Smooth muscle cell (in vitro differentiated cells): ENCODE measurements at regions not wholly inside any gene's neighbourhood (a gene's known extent, or its start where the extent isn't known, plus 50 kb on each side); places are given as distances from the start of the nearest gene placed in this dataset.
"Not testable (repeated sequence)": the region's sequence is repeated elsewhere in the genome, so short reads cannot be mapped to it uniquely, and the experiment has no call there.

Experiments used
- DNase-seq: peaks from one replicate; lab custom pipeline; 2025; ENCODE audit not compliant: unreplicated experiment; lab: John Stamatoyannopoulos, UW
- H2AFZ ChIP-seq: fragments of 200-600 bp; sonication (generic); 2 replicates; pipeline ENCODE4 v1.6.0; 2016; ENCODE audit warnings: antibody characterized with exemption, low read depth, mild to moderate bottlenecking
- H3F3A ChIP-seq: fragments of 200-600 bp; sonication (generic); 2 replicates; pipeline ENCODE4 v1.6.0; 2017; ENCODE audit warnings: antibody characterized with exemption, low read depth
- H3K27ac ChIP-seq: fragments of 200-600 bp; sonication (generic); 2 replicates; pipeline ENCODE4 v1.5.1; 2016; ENCODE audit warnings: low read depth, mild to moderate bottlenecking
- H3K27me3 ChIP-seq: fragments of 200-600 bp; sonication (generic); 2 replicates; pipeline ENCODE4 v1.6.1; 2016; ENCODE audit warnings: low read depth, mild to moderate bottlenecking
- H3K36me3 ChIP-seq: fragments of 200-600 bp; sonication (generic); 2 replicates; pipeline ENCODE4 v1.5.1; 2016; ENCODE audit warnings: low read depth
- H3K4me1 ChIP-seq: fragments of 200-600 bp; sonication (generic); 2 replicates; pipeline ENCODE4 v1.5.1; 2016; ENCODE audit warnings: low read depth
- H3K4me2 ChIP-seq: fragments of 200-600 bp; sonication (generic); 2 replicates; pipeline ENCODE4 v1.6.0; 2016; ENCODE audit warnings: mild to moderate bottlenecking
- H3K4me3 ChIP-seq: fragments of 200-600 bp; sonication (generic); 2 replicates; pipeline ENCODE4 v1.5.1; 2016; ENCODE audit warnings: mild to moderate bottlenecking
- H3K79me2 ChIP-seq: fragments of 200-600 bp; sonication (generic); 2 replicates; pipeline ENCODE4 v1.6.0; 2016; ENCODE audit warnings: low read depth, mild to moderate bottlenecking
- H3K9ac ChIP-seq: fragments of 200-600 bp; sonication (generic); 2 replicates; pipeline ENCODE4 v1.6.0; 2016; ENCODE audit warnings: low read depth
- H3K9me3 ChIP-seq: fragments of 200-600 bp; sonication (generic); replicated peaks from 2 replicates; pipeline ENCODE4 v1.5.1; 2016; ENCODE audit warnings: low read depth
- H4K20me1 ChIP-seq: fragments of 200-600 bp; sonication (generic); 2 replicates; pipeline ENCODE4 v1.6.0; 2016; ENCODE audit warnings: low read depth
- CTCF ChIP-seq: fragments of 200-600 bp; sonication (generic); IDR thresholded peaks from 2 replicates; pipeline ENCODE4 v1.5.1; 2017; ENCODE audit warnings: borderline replicate concordance, mild to moderate bottlenecking, antibody characterized with exemption; ENCODE audit not compliant: insufficient read depth, poor library complexity, severe bottlenecking
- WGBS: methylation state at CpG from one replicate; pipeline ENCODE4 v1.1.7; 2016; ENCODE audit warnings: low lambda C conversion rate; 5-methylcytosine and 5-hydroxymethylcytosine counted together

DNA sequence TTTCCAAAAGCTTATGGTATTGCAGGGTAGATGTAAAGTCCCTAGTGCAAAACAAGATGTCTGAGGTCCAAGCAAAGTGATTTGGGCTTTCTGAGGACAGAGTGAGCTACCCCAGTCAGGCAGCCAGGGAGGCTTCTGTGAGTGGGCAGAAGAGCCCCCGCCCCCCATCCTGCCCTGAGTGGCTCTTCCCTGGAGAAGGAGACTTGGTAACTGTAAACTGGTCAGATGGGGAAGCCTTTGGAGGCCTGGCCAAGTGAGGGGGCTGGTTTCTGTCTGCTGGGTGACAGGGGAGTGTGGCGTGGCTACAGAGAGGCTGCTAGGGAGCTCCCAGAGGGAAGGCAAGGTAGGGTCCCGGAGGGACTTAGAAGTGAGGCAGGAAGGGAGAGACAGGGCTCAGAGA lies 181.3 kb upstream of the HAAO start:
- Histone ChIP-seq H3K27ac (no peak overlapping the region), H3K4me1 (peaks cover 8% of the 10 kb centered on the region), H3K4me2 (no peak overlapping the region), H3K27me3 (no peaks in the 10 kb centered on the region), H2AFZ (no peak overlapping the region), H3F3A (peaks cover 8% of the 10 kb centered on the region), H3K36me3 (no peaks in the 10 kb centered on the region), H3K9ac (no peak overlapping the region), H4K20me1 (no peaks in the 10 kb centered on the region), H3K9me3 (no peaks in the 10 kb centered on the region), H3K79me2 (no peaks in the 10 kb centered on the region), H3K4me3 (no peak overlapping the region)
- DNase-seq: no peak
- WGBS: 62% methylated on average over 3 of the region's 3 CpGs
- peak; percentile 2 for TF ChIP-seq CTCF

DNA sequence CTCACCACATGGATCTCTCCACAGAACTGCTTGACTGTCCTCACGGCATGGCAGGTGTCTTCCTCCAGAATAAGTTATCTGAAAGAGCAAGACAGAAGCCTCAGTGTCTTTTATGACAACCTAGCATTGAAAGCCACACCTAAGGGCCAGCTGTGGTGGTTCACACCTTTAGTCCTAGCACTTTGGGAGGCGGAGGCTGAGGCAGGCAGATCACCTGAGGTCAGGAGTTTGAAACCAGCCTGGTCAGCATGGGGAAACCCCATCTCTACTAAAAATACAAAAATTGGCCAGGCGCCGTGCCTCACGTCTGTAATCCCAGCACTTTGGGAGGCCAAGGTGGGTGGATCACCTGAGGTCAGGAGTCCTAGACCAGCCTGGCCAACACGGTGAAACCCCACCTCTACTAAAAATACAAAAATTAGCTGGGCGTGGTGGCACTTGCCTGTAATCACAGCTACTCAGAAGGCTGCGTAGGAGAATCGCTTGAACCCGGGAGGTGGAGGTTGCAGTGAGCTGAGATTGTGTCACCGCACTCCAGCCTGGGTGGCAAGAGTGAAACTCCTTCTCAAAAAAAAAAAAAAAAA lies 180.6 kb upstream of the HAAO start:
- 87% methylated on average over 11 of the region's 11 CpGs for WGBS
- DNase-seq, H3K9ac ChIP-seq, H3K4me2 ChIP-seq, H3K27me3 ChIP-seq, H3K27ac ChIP-seq, H3K79me2 ChIP-seq, H3K9me3 ChIP-seq, H3F3A ChIP-seq, H2AFZ ChIP-seq, H3K4me3 ChIP-seq, H4K20me1 ChIP-seq, H3K36me3 ChIP-seq, H3K4me1 ChIP-seq: not testable (repeated sequence)

DNA sequence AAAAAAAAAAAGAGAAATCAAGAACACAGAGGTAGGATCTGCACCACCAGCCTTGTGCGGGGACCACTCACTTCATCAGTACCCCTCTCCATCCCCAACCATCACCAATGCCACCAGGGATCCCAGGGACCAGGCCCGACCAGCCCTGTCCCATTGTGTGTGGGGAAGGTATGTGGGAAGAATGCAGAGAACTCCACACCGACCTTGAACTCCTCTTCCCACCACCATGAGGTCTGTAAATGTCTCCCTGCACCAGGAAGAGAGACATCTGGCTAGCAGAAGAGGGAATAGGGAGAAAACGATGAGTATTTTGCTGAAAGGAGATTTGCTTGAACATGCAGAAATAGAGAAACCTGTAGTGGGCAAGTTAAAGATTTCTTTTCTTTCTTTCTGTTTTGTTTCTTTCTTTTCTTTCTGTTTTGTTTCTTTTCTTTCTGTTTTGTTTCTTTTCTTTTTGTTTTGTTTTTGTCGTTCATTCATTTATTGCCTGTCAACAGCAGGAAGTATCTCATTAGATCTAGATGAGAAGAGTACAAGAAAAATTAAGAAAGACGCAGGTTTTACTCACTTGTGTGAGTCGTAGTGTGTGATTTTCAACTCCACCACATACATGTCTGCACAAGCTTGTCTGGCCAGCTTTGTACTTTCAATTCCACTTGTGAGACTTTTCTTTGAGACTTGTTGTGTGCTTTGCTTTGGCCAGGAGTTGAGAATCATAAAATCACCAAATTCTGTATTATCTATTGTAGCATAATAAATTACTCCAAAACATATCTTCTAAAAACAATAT lies 179.8 kb upstream of the HAAO start:
- Histone ChIP-seq H2AFZ (no peak overlapping the region), H3K79me2 (no peaks in the 10 kb centered on the region), H3K27ac (no peak overlapping the region), H3K4me3 (no peak overlapping the region), H3K4me2 (no peak overlapping the region), H3K27me3 (no peaks in the 10 kb centered on the region), H4K20me1 (no peaks in the 10 kb centered on the region), H3K9ac (no peak overlapping the region), H3K36me3 (no peaks in the 10 kb centered on the region), H3K4me1 (peaks cover 8% of the 10 kb centered on the region), H3F3A (peaks cover 8% of the 10 kb centered on the region), H3K9me3 (no peaks in the 10 kb centered on the region)
- WGBS: 58% methylated on average over 7 of the region's 7 CpGs
- no peak for DNase-seq
- TF ChIP-seq CTCF: no peak

DNA sequence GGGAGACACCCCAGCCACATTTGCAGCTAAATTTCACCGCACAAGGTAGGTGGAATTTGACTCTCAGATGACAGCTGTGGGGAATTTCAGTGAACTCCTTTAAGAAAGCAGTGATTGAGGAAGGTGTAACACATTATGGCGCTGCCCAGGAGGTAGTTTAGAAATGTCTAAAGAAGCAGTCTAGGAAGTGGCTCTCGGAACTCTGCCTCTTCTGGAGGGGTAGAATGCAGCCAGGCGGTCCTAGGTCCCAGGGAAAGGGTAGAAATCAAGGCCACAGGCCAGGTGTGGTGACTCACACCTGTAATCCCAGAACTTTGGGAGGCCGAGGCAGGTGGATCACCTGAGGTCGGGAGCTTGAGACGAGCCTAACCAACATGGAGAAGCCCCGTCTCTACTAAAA lies 179.0 kb upstream of the HAAO start:
- Histone ChIP-seq H3K27ac (no peak overlapping the region), H3K4me3 (no peak overlapping the region), H3K4me1 (peaks cover 8% of the 10 kb centered on the region), H2AFZ (no peak overlapping the region), H3K36me3 (no peaks in the 10 kb centered on the region), H3K9me3 (no peaks in the 10 kb centered on the region), H3F3A (peaks cover 8% of the 10 kb centered on the region), H3K27me3 (no peaks in the 10 kb centered on the region), H3K79me2 (no peaks in the 10 kb centered on the region), H3K9ac (no peak overlapping the region), H4K20me1 (no peaks in the 10 kb centered on the region), H3K4me2 (no peak overlapping the region)
- DNase-seq: no peak
- WGBS: 82% methylated on average over 8 of the region's 8 CpGs
- no peak for TF ChIP-seq CTCF
